ENCODE measurements at regions not wholly inside any gene's neighbourhood (a gene's known extent, or its start where the extent isn't known, plus 50 kb on each side); places are given as distances from the start of the nearest gene placed in this dataset.
A peak's percentile ranks its signal among the peaks of the same experiment; 100 is the strongest.

DNA sequence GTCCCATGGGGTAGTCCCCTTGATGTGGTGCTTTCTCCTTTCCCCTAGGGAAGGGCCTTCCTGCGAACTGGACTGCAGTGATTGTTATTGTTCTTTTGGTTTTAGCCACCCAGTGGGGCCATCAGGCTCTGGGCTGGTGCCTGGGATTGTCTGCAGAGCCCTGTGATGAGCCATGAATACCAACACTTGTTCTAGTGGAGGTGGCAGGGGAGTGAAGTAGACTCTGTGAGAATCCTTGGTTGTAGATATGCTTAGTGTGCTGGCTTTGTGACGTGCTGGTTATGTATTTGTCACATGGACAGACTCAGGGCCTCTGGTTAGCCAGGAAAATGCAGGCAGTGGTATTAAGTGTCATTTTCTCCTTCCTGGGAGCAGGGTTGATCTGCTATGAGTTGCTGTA is 51.8 kb upstream of the NDUFB4 start:
- DNase-seq, result no peak

DNA sequence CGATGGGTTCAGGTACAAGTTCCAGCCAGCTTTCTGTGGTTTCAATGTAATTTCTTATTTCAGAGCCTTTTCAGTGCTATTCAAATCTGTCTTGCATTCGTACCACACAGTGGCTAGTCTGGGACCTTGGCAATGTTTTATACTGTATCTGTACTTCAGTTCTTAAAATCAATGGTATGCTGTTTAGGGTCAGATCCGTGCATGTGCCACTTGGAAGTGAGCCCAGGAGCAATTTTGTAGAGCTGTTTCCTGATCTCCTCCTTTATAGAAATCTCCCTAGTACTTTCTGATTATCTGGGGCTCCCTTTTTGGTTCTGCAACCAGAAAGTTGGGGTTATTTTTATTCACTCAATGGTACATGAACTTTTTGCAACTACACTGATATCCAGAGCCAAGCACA is 59.5 kb upstream of the NDUFB4 start:
- no peak for DNase-seq

DNA sequence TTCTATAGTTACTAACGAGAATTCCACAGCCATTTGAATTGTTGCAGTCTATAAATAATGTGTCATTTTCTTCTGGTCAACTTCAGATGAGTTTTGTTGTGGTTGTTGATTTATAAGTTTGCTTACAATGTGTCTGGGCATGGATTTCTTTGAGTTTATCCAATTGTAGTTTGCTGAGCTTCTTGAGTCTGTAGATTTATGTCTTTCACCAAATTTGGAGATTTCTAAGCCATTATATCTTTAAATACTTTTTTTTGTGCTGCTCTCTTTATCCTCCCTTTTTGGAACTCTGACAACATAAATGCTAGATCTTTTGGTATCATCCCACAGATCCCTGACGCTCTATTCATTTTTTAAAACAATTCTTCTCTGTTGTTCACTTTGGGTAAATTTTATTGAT is 63.2 kb upstream of the NDUFB4 start:
- no peak for DNase-seq

GRCh38 chr3:120528163-120528562 is 68.0 kb upstream of the NDUFB4 start:
- no peak for DNase-seq

- no peak for DNase-seq
Measured at GRCh38 chr3:120526011-120526870, 69.9 kb upstream of the NDUFB4 start.

DNA sequence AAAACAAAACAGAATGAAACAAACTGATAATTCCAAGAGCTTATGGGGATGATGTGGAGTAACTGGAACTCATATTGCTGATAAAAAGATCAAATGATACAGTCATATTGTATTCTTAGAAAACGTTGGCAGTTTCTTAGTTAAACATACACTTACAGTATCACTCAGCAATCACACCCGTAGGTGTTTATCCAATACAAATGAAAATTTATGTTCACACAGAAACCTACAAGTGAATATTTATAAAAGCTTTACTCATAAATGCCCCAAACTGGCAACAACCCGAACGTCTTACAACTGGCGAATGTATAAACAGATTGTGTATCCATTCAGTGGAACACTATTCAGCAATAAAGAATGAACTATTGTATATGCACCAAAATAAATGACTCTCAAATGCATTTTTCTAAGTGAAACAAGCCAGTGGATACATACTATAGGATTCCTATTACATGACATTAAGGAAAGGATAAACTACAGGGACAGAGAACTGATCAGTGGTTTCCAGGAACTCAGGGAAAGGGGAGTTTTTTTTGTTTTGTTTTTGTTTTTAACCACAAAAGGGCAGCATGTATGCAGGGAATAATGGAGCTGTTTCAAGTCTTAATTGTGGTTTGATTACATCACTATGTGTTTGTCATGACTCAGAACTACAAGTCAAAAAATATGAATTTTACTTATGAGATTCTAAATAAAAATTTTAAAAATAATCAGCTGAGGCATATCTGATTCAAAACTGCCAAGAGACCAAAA is 71.8 kb upstream of the NDUFB4 start:
- DNase-seq, result no peak

GRCh38 chr3:120516136-120516535 is 65.3 kb upstream of the FSTL1 start:
- DNase-seq, result no peak

- DNase-seq, result no peak
Measured at GRCh38 chr3:120512655-120513054, 61.9 kb upstream of the FSTL1 start.

- peak; percentile 28 for DNase-seq
Measured at GRCh38 chr3:120506828-120507774, 56.3 kb upstream of the FSTL1 start.

DNA sequence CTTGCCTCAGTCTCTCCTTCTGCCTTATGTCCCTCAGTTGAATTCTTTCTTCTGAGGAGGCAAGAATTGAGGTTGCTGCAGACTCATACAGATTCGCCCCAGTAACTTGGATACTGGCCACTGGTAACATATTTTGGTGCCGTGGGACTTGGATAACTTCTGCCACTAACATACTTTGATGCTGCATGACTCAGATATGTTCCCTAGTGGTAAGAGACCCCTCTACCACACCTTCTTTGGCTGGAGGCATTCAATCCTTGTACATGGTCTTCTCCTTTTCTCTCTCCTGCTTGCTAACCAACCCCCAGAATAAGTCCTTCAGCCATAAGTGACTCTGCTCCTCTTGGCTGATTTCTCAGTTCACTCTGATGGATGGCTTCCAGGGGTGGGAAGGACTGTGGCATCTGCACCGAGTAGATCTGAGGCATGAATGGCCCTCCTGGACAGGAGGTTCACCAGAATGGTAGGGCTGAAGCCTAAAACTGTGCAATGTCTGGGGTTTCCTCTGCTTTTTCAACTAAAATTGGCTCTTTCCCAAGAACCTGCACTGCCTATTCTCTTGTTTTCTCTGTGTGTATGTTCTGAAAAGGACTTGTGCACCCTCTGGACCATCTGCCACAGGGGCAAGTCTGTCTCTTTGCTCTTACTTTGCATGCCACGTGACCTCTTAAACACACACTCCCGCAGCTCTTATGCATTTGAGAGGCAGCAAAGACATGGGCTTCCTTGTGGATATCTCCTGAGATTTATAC is 55.5 kb upstream of the FSTL1 start:
- no peak for DNase-seq

GRCh38 chr3:120503727-120504616 is 53.2 kb upstream of the FSTL1 start:
- no peak for DNase-seq

DNA sequence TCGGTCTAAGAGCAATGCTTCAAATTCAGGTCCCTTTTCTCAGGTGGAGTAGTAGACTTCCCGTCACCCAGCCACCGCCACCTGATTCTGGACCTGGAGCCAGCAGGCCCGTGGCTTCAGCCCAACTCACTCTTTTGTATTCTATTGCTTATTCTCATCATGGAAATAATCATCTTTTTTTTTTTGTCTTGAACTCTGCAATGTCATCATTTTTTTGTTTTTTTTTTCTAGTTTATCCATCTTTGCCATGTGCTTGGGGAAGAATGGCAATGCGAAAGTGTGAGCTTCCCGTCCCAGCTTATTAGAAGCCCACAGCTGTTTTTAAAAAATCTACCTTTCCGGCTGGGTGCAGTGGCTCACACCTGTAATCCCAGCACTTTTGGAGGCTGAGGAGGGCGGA is 51.3 kb upstream of the FSTL1 start:
- DNase-seq, result no peak

Measured in NCI-H774 (cell line).